HFFc6 (cell line): ENCODE measurements at regions not wholly inside any gene's neighbourhood (a gene's known extent, or its start where the extent isn't known, plus 50 kb on each side); places are given as distances from the start of the nearest gene placed in this dataset.

ENCODE experiments used
- DNase-seq: peaks from one replicate; pipeline ENCODE4 v3.0.0-alpha.2; 2018
- H3K27ac Mint-ChIP-seq: 2 replicates; pipeline ENCODE4 v1.8.0; 2020; ENCODE audit warnings: mild to moderate bottlenecking, mixed read lengths
- H3K27me3 Mint-ChIP-seq: 2 replicates; pipeline ENCODE4 v1.8.0; 2021; ENCODE audit warnings: mild to moderate bottlenecking, moderate library complexity, mixed read lengths; ENCODE audit not compliant: insufficient read depth
- H3K36me3 Mint-ChIP-seq: 2 replicates; pipeline ENCODE4 v1.8.0; 2021; ENCODE audit warnings: low read depth, mixed read lengths
- H3K4me1 Mint-ChIP-seq: 2 replicates; pipeline ENCODE4 v1.8.0; 2020; ENCODE audit warnings: low read depth, mixed read lengths
- H3K4me3 Mint-ChIP-seq: 2 replicates; pipeline ENCODE4 v1.8.0; 2020; ENCODE audit warnings: mild to moderate bottlenecking, moderate library complexity, mixed read lengths
- H3K9me3 Mint-ChIP-seq: 2 replicates; pipeline ENCODE4 v1.8.0; 2020; ENCODE audit warnings: mild to moderate bottlenecking, mixed read lengths
- TF ChIP-seq, protein P1 (sequence below): fragments of 200-600 bp; sonication (generic); IDR thresholded peaks from 2 replicates; pipeline ENCODE4 v1.5.0; 2021; ENCODE audit warnings: antibody characterized with exemption, mild to moderate bottlenecking

GRCh38 chr6:33865478-33866077, 61.8 kb upstream of the MLN start:
- Mint-ChIP-seq H3K27me3 (peaks cover 38% of the 10 kb centered on the region), H3K36me3 (no peaks in the 10 kb centered on the region), H3K27ac (no peak overlapping the region), H3K4me1 (peaks cover 8% of the 10 kb centered on the region), H3K9me3 (no peaks in the 10 kb centered on the region), H3K4me3 (no peak overlapping the region)
- no peak for DNase-seq
- TF ChIP-seq, protein P1, sequence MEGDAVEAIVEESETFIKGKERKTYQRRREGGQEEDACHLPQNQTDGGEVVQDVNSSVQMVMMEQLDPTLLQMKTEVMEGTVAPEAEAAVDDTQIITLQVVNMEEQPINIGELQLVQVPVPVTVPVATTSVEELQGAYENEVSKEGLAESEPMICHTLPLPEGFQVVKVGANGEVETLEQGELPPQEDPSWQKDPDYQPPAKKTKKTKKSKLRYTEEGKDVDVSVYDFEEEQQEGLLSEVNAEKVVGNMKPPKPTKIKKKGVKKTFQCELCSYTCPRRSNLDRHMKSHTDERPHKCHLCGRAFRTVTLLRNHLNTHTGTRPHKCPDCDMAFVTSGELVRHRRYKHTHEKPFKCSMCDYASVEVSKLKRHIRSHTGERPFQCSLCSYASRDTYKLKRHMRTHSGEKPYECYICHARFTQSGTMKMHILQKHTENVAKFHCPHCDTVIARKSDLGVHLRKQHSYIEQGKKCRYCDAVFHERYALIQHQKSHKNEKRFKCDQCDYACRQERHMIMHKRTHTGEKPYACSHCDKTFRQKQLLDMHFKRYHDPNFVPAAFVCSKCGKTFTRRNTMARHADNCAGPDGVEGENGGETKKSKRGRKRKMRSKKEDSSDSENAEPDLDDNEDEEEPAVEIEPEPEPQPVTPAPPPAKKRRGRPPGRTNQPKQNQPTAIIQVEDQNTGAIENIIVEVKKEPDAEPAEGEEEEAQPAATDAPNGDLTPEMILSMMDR, result no peak

DNA sequence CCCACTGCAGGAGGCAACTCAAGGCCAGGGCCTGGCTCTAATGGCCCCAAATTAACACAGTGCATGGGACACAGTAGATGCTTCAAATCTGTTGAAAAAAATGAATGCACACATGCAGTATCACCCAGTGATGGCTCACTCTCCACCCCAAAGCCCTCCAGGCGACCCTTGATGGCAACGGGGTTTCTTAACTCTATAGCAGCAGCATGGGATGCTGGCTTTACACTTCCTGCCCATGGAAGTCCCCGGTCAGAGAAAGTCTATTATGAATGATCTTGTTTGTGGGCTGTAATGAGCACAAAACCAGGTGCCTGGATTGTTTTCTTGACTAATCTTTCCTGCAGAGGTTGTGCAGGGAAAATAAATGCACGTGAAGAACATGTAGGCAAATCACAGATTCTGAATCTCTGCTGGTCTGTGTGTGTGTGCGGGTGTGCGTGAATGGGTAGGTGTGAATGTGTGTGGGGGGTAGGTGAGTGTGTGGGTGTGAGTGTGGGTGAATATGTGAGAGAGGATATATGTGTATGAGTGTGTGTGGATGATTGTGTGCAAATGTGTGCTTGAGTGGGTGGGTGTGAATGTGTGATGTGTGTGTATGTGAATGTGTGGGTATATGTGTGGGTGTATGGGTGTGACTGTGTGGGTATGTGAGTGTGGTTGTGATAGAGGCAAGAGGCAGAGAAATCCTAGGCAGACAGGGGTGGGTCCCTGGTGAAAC, 60.1 kb upstream of the MLN start:
- H3K36me3 Mint-ChIP-seq, result no peaks in the 10 kb centered on the region
- peaks cover 10% of the 10 kb centered on the region for H3K4me1 Mint-ChIP-seq
- H3K27me3 Mint-ChIP-seq, result peaks cover 31% of the 10 kb centered on the region
- DNase-seq, result no peak
- no peak overlapping the region for H3K27ac Mint-ChIP-seq
- TF ChIP-seq, protein P1, result no peak
- H3K4me3 Mint-ChIP-seq, result no peak overlapping the region
- no peaks in the 10 kb centered on the region for H3K9me3 Mint-ChIP-seq

- H3K9me3 Mint-ChIP-seq, result no peaks in the 10 kb centered on the region
- H3K27me3 Mint-ChIP-seq, result peaks cover 26% of the 10 kb centered on the region
- TF ChIP-seq, protein P1, result no peak
- no peak overlapping the region for H3K27ac Mint-ChIP-seq
- no peak overlapping the region for H3K4me3 Mint-ChIP-seq
- no peak for DNase-seq
- no peaks in the 10 kb centered on the region for H3K36me3 Mint-ChIP-seq
- peaks cover 10% of the 10 kb centered on the region for H3K4me1 Mint-ChIP-seq
Measured at GRCh38 chr6:33863084-33863483, 59.3 kb upstream of the MLN start.

DNA sequence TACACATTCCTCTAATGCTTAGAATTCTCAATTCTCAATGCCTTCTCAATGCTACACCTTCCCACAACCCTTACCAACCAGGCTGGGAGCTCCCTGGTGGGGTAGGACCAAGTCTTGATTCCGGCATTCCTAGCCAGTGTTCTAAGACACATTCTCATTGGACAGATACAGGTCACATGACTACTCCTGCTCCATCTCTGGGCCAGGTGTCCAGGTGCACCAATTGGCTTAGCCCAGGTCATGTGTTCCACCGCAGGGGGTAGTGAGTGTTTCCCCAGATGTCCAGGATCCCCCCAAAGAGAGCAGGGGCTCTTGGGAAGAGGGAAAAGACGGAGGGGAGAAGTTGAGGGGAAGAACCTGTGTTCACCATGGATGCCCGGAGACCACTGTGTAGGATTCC, 58.7 kb upstream of the MLN start:
- H3K9me3 Mint-ChIP-seq, result no peaks in the 10 kb centered on the region
- no peak for DNase-seq
- peaks cover 10% of the 10 kb centered on the region for H3K4me1 Mint-ChIP-seq
- no peak overlapping the region for H3K27ac Mint-ChIP-seq
- no peaks in the 10 kb centered on the region for H3K36me3 Mint-ChIP-seq
- H3K27me3 Mint-ChIP-seq, result peaks cover 26% of the 10 kb centered on the region
- no peak overlapping the region for H3K4me3 Mint-ChIP-seq
- TF ChIP-seq, protein P1, result no peak

DNA sequence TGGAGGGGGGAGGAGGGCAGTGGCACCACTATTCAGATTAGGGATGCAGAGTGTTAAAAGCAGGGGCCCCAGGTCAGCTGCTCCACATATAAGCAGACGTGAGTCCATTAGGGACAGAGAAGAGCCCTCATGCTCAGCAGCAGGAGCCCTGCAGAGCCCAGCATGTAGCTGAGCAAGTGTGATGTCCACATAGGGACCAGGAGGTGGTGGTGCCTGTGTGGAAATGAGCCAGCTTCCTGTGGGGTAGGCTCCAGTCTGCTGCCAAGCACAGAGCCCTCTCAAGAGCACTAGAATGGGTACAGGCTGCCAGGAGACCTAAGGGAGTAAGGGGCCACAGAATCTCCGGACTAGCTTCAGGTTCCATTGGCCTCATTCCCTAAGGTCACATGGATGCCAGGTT, 57.9 kb upstream of the MLN start:
- Mint-ChIP-seq H3K27ac (no peak overlapping the region), H3K4me3 (no peak overlapping the region), H3K27me3 (peaks cover 26% of the 10 kb centered on the region), H3K9me3 (no peaks in the 10 kb centered on the region), H3K4me1 (peaks cover 10% of the 10 kb centered on the region), H3K36me3 (no peaks in the 10 kb centered on the region)
- no peak for DNase-seq
- TF ChIP-seq, protein P1, result no peak
